Endodermal cell (in vitro differentiated cells): ENCODE measurements at regions not wholly inside any gene's neighbourhood (a gene's known extent, or its start where the extent isn't known, plus 50 kb on each side); places are given as distances from the start of the nearest gene placed in this dataset.

Experiments
- DNase-seq: peaks from one replicate; pipeline ENCODE4 v3.0.0-alpha.2; 2017
- H3K27ac ChIP-seq: 2 replicates; pipeline ENCODE4 v1.5.1; 2013; ENCODE audit warnings: mild to moderate bottlenecking, low read depth, low read length, moderate library complexity
- H3K27me3 ChIP-seq: 2 replicates; pipeline ENCODE4 v1.6.1; 2013; ENCODE audit warnings: mild to moderate bottlenecking, low read length, moderate library complexity; ENCODE audit not compliant: insufficient read depth, control insufficient read depth, poor library complexity, severe bottlenecking
- H3K36me3 ChIP-seq: 2 replicates; pipeline ENCODE4 v1.7.0; 2013; ENCODE audit warnings: mild to moderate bottlenecking, low read length, moderate library complexity; ENCODE audit not compliant: control insufficient read depth, insufficient read depth
- H3K4me1 ChIP-seq: one replicate; pipeline ENCODE4 v1.7.0; 2013; ENCODE audit warnings: low read length; ENCODE audit not compliant: control insufficient read depth, insufficient read depth
- H3K4me3 ChIP-seq: 2 replicates; pipeline ENCODE4 v1.5.1; 2013; ENCODE audit warnings: mild to moderate bottlenecking, low read length, moderate library complexity
- H3K9ac ChIP-seq: 2 replicates; pipeline ENCODE4 v1.6.1; 2013; ENCODE audit warnings: mild to moderate bottlenecking, low read length, moderate library complexity; ENCODE audit not compliant: poor library complexity, severe bottlenecking; ENCODE audit errors: extremely low read depth
- H3K9me3 ChIP-seq: 2 replicates; pipeline ENCODE4 v1.6.1; 2013; ENCODE audit warnings: mild to moderate bottlenecking, low read length, moderate library complexity; ENCODE audit not compliant: control insufficient read depth
- H3K27ac Mint-ChIP-seq: 2 replicates; pipeline ENCODE4 v1.8.0; 2020; ENCODE audit warnings: mixed read lengths
- H3K27me3 Mint-ChIP-seq: 2 replicates; pipeline ENCODE4 v1.8.0; 2021; ENCODE audit warnings: mild to moderate bottlenecking, mixed read lengths; ENCODE audit not compliant: insufficient read depth
- H3K36me3 Mint-ChIP-seq: 2 replicates; pipeline ENCODE4 v1.8.0; 2020; ENCODE audit warnings: low read depth, mixed read lengths
- H3K4me1 Mint-ChIP-seq: 2 replicates; pipeline ENCODE4 v1.8.0; 2020; ENCODE audit warnings: mixed read lengths
- H3K4me3 Mint-ChIP-seq: 2 replicates; pipeline ENCODE4 v1.8.0; 2020; ENCODE audit warnings: mild to moderate bottlenecking, moderate library complexity, mixed read lengths
- H3K9me3 Mint-ChIP-seq: 2 replicates; pipeline ENCODE4 v1.8.0; 2020; ENCODE audit warnings: mild to moderate bottlenecking, mixed read lengths
- whole genome bisulfite sequencing, 2 experiments: methylation state at CpG; one replicate each; pipeline versions ENCODE4 v1.1.5 to v1.1.7; 2013; ENCODE audit warnings: missing lambda C conversion rate in 2 of 2, mixed read lengths in 1 of 2; ENCODE audit not compliant: insufficient coverage in 1 of 2, insufficient read length in 1 of 2; 5-methylcytosine and 5-hydroxymethylcytosine counted together
- TF ChIP-seq, protein P1 (sequence below): fragments of 200-600 bp; sonication (generic); conservative IDR thresholded peaks from 2 replicates; pipeline ENCODE4 v1.5.0; 2021; ENCODE audit warnings: antibody characterized with exemption, mild to moderate bottlenecking

GRCh38 chr9:80521151-80521550, 949.4 kb downstream of the TLE4 start:
- DNase-seq = no peak
- H3K27ac ChIP-seq = no peak overlapping the region
- H3K36me3 ChIP-seq = no peaks in the 10 kb centered on the region
- no peaks in the 10 kb centered on the region for H3K27me3 ChIP-seq
- no peaks in the 10 kb centered on the region for H3K27me3 Mint-ChIP-seq
- H3K4me3 ChIP-seq = no peak overlapping the region
- H3K4me3 Mint-ChIP-seq = no peak overlapping the region
- TF ChIP-seq, protein P1, sequence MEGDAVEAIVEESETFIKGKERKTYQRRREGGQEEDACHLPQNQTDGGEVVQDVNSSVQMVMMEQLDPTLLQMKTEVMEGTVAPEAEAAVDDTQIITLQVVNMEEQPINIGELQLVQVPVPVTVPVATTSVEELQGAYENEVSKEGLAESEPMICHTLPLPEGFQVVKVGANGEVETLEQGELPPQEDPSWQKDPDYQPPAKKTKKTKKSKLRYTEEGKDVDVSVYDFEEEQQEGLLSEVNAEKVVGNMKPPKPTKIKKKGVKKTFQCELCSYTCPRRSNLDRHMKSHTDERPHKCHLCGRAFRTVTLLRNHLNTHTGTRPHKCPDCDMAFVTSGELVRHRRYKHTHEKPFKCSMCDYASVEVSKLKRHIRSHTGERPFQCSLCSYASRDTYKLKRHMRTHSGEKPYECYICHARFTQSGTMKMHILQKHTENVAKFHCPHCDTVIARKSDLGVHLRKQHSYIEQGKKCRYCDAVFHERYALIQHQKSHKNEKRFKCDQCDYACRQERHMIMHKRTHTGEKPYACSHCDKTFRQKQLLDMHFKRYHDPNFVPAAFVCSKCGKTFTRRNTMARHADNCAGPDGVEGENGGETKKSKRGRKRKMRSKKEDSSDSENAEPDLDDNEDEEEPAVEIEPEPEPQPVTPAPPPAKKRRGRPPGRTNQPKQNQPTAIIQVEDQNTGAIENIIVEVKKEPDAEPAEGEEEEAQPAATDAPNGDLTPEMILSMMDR = no peak
- peaks cover 2% of the 10 kb centered on the region for H3K9me3 Mint-ChIP-seq
- no peak overlapping the region for H3K9ac ChIP-seq
- H3K4me1 ChIP-seq = no peaks in the 10 kb centered on the region
- H3K27ac Mint-ChIP-seq = no peak overlapping the region
- WGBS, 2 experiments = 92 to 100% methylated on average over 1 to 3 of the region's 3 CpGs
- no peaks in the 10 kb centered on the region for H3K36me3 Mint-ChIP-seq
- no peaks in the 10 kb centered on the region for H3K4me1 Mint-ChIP-seq
- H3K9me3 ChIP-seq = no peaks in the 10 kb centered on the region

DNA sequence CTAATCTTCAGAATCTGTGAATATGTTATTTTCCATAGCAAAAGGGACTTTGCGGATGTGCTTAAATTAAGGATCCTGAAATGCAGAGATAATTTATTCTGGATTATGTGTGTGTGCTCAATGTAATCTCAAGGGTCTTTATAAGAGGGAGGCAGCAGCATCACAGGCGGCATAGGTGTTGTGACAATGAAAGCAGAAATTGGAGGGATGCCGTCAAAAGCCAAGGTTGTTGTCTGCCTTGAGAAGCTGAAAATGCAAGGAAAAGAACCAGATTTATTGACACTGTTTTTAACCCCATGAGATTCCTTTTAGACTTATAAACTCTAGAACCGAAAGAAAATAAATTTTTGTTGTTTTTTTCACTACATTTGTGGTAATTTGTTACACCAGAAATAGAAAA, 948.5 kb downstream of the TLE4 start:
- Histone ChIP-seq H3K9ac (no peak overlapping the region), H3K4me3 (no peak overlapping the region), H3K4me1 (no peaks in the 10 kb centered on the region), H3K27me3 (no peaks in the 10 kb centered on the region), H3K9me3 (no peaks in the 10 kb centered on the region), H3K36me3 (no peaks in the 10 kb centered on the region), H3K27ac (no peak overlapping the region)
- 95 to 100% methylated on average over 1 to 3 of the region's 4 CpGs for WGBS, 2 experiments
- H3K4me1 Mint-ChIP-seq = no peaks in the 10 kb centered on the region
- no peak overlapping the region for H3K4me3 Mint-ChIP-seq
- H3K27ac Mint-ChIP-seq = no peak overlapping the region
- TF ChIP-seq, protein P1 = no peak
- H3K27me3 Mint-ChIP-seq = no peaks in the 10 kb centered on the region
- DNase-seq = no peak
- H3K9me3 Mint-ChIP-seq = no peaks in the 10 kb centered on the region
- no peaks in the 10 kb centered on the region for H3K36me3 Mint-ChIP-seq

DNA sequence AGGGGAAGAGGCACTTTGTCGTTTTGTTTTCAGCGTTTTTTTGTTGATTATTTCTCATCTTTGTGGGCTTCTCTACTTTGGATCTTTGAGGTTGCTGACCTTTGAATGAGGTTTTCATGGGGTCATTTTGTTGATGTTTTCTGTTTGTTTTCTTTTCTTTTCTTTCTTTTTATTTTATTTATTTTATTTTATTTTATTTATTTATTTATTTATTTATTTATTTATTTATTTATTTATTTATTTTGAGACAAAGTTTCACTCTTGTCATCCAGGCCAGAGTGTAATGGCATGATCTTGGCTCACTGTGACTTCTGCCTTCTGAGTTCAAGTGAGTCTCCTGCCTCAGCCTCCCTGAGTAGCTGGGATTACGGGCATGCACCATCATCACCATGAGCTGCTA, 946.7 kb downstream of the TLE4 start:
- no peaks in the 10 kb centered on the region for H3K4me1 ChIP-seq
- H3K9ac ChIP-seq = no peak overlapping the region
- H3K27me3 ChIP-seq = no peaks in the 10 kb centered on the region
- WGBS, 2 experiments = 92 to 100% methylated on average over 2 to 3 of the region's 3 CpGs
- H3K27ac ChIP-seq = no peak overlapping the region
- Mint-ChIP-seq H3K4me3 (no peak overlapping the region), H3K27me3 (no peaks in the 10 kb centered on the region), H3K36me3 (no peaks in the 10 kb centered on the region), H3K9me3 (no peaks in the 10 kb centered on the region), H3K27ac (no peak overlapping the region), H3K4me1 (no peaks in the 10 kb centered on the region)
- no peak overlapping the region for H3K4me3 ChIP-seq
- TF ChIP-seq, protein P1 = no peak
- no peaks in the 10 kb centered on the region for H3K9me3 ChIP-seq
- no peak for DNase-seq
- H3K36me3 ChIP-seq = no peaks in the 10 kb centered on the region
